ENCODE measurements at regions not wholly inside any gene's neighbourhood (a gene's known extent, or its start where the extent isn't known, plus 50 kb on each side); places are given as distances from the start of the nearest gene placed in this dataset.

DNA sequence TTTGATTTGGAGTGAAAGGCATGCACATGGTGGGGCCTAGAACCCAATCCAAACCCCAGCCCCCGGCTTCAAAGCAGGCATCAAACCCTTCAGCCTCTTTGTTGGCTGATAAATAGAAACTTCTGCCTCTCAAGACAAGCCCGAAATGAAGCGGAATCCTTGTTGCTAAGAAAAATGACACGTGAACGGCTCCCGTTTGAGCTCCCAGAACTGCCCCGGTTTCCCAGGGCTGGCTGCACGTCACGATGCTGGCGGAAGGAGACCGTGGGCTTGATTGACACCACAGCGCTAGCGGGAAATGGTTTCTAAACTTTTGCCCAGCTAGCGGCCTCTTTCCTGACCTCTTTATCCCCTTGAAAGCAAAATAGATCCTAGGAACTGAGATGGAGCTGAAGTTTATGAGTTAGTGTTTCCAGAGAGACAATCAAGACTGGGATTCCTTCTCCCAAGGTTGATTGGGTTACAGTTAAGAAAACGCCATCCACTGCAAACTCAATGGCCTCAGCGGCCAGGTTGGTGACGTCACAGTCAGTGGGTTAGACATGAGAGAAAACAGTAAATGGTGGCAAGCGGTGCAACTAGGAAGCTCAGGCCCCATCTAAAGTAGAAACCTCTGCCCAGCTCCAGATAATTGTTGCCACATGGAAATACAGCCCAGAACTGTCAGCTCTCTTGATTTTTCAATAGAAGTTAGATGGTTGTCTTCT, 117.0 kb downstream of the ANKRD60 start:
- DNase-seq (ENCODE audit: low read depth in 2 of 2) = no peak

DNA sequence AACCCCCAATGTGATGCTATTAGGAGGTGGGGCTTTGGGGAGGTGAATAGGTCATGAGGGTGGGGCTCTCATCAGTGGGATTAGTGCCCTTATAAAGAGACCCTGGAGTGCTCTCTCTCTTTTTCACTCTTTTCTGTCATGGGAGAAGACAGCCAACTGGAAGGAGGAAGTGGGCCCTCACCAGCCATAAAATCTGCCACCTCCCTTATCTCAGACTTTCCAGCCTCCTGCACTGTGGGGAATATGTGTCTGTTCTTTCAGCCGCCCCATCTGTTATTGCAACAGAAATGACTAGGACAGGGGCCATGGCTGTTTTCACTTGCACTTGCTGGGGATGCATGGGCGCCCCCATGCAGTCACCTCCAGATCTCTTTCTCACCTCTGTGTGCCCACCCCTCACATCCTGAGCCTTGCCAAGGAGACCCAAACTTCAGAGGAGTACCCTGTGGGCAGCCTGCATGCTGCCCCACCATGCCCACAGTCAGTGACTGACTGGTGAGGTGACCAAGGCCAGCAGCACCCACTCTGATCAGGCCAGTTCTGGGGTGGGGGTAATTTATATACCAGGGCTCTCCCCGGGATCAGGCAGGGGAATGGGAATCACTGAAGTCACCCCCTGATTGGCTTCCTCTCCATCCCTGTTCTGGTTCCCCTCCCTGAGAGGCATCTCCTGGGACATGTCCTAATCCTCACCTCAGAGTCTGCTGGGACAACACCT, 118.4 kb downstream of the ANKRD60 start:
- DNase-seq (ENCODE audit: low read depth in 2 of 2) = no peak

DNA sequence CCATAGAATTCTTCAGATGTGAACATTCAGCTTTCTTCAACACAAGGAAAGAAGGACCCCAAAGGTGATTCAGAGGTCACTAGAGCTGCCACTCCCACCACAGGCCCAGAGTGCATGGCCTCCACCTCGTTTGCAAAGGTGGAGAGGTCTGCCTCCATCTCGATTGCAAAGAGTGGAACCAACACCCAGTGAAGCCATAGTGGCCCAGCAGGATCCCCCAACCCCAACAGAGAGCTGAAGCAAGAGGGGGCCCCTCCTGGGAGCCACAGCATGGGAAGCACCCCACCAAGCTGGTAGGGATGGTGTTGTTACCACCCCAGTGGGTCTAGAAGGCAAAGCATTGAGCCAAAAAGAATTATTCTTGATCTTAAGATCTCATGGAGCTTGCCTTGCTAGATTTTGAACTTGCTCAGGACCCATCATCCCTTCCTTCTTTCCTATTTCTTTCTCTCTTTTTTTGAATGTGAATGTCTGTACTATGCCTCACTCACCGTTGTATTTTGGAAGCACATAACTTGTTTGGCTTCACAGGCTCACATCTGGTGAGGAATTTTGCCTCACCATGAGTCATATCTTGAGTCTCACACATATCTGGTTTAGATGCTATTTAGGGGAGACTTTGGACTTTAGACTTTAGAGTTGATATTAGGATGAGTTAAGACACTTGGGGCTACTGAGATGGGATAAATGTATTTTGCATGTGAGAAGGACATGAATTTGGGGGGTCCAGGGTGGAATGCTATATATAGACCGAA, 119.2 kb downstream of the ANKRD60 start:
- no peak for DNase-seq (ENCODE audit: low read depth in 2 of 2)

DNA sequence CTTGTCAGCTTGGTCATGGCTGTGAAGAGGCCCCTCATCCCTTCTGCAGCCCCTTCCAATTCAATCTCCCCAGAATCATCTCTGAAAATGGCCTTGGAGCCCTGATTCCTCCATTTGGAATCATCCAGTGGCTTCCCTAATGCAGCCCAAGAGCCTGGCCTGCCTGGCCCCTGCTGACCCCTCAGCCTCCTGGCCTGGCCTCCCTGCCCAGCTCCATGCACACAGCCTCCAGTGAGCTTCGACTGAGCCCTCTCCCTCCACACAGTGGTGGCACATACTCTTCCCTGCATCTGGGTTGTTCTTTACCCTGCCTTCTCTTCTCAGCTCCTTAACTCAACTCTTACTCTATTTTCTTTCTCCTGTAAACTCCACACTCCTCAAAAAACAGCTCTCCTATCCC, 120.9 kb downstream of the ANKRD60 start:
- DNase-seq (ENCODE audit: low read depth in 2 of 2) = no peak

DNA sequence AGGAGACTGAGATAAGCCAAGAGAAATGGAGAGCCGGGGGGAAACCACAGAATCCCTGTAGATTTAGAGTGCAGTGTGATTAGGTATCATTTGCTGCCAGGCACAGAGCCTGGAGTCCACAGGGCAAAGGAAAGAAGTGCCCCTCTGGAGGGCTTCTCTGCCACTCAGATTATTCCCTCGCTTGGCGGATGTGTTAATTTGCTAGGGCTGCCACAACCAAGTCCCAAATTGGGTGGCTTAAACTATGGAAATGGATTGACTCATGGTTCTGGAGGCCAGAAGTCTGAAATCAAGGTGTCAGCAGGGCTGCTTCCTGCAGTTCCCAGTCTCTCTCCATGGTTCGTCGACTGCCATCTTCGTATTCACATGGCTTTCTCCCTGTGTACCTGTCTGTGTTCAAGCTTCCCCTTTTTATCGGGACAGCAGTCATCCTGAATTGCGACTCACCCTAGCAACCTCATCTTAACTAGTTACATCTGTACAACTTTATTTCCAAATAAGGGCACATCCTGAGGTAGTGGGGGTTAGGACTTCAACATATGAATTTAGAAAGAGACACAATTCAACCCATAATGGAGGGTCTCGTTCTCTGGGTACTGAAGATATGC, 122.2 kb downstream of the ANKRD60 start:
- no peak for DNase-seq (ENCODE audit: low read depth in 2 of 2)

DNA sequence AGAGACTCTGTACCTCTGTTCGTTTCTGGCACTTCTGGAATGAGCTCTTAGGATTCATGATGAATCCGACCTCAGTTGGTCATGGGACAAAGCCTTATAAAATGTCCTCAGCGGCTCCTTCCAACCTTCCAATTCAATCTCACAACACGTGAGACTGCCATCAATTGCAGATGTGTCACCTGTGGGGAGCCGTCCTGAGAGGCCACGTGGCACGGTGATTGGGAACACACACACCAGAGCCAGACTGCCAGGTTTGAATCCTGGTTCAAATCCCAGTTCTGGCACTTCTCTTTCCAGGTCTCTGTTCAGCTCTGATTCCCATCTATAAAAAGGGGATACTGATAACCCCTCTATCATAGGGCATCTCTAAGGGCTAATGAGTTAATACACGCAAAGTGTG, 124.5 kb downstream of the ANKRD60 start:
- no peak for DNase-seq (ENCODE audit: low read depth in 2 of 2)

DNA sequence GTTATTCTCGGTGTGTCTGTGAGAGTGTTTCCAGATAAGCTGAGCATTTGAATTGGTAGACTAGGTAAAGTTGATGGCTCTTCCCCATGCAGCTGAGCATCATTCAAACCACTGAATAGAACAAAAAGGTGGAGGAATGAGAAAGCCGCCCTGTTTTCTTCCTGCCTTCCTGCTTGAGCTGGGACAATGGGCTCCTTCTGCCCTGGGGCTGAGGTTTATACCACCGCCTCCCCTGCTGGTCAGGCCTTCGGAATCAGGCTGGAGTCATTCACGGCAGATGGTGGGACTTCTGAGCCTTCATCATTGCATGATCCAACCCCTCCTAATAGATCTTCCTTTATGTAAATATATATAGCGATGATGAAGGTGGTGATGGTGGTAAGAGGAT, 124.9 kb downstream of the ANKRD60 start:
- no peak for DNase-seq (ENCODE audit: low read depth in 2 of 2)

DNA sequence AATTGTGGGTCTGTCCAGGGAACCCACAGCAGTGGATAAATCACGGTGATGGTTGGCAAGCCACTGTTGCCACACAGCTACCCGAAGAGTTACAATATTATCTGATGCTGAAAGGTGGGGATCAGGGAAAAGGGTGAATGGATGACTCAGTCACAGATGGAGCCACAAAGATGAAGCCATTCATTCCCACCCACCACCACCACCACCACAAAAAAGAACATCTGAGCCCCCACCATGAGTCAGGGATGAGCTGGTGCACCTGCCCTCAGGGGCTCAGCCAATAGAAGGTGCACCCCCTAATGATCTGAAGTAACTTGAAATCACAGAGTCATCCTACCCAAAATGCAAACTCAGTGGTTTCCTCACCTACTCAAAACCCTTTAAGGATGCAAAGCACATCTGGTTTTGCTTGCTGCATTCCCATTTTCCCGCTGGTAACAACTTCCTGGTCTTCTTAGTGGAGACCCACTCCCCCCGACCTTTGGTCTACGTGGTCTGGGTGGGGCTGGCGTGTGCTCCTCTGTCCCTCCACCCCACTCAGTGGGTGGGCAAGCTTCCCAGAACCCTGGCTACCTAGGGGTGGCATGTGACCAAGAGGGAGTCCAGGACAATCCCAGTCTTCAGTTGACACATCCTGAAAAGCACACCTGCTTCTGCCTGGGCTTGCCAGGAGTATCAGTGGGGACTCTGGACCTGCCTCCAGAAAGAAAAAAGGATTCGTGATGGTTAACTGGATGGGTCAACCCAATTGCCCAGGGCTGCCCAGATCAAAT, 125.5 kb downstream of the ANKRD60 start:
- DNase-seq (ENCODE audit: low read depth in 2 of 2) = no peak

DNA sequence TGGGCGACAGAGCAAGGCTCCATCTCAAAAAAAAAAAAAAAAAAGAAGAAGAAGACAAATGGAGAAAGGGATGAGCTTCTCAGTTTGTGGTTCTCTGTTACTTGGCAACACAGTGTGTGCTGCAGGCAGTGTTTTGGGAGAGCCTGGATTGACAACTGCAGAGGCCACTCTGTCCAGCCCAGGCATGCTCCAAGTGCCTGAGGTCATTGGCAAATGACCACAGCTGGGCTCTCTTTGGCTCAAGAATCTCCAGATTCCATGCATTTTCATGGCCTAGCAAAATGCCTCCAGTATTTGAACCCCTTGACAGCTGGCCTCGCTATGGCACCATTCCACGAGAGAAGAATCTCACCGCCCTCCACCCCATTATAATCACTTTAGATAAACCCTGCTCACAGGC, 126.2 kb downstream of the ANKRD60 start:
- no peak for DNase-seq (ENCODE audit: low read depth in 2 of 2)

DNA sequence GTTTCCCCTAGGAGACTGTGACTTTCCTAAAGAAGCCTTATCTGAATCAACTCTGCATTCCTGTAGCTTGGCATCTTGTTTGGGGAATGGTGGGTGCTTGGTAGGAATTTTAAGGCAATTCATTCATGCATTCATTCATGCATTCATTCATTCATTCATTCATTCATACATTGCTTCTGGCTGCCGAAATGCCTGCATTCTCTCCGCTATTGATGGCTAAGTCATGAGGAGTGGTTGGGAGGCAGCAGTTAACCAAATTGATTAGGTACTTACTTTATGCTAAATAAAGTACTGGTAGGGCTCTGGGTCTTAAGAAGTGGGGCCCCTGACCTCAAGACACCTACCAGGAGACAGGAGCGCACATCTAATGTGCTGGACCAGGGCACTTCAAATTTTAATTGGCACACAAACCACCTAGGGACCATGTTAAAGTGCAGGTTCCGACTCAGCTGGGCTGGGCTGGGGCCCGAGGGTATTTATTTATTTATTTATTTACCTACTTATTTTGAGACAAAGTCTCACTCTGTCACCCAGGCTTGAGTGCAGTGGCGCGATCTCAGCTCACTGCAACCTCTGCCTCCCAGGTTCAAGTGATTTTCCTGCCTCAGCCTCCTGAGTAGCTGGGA, 127.6 kb downstream of the ANKRD60 start:
- DNase-seq (ENCODE audit: low read depth in 2 of 2) = no peak

DNA sequence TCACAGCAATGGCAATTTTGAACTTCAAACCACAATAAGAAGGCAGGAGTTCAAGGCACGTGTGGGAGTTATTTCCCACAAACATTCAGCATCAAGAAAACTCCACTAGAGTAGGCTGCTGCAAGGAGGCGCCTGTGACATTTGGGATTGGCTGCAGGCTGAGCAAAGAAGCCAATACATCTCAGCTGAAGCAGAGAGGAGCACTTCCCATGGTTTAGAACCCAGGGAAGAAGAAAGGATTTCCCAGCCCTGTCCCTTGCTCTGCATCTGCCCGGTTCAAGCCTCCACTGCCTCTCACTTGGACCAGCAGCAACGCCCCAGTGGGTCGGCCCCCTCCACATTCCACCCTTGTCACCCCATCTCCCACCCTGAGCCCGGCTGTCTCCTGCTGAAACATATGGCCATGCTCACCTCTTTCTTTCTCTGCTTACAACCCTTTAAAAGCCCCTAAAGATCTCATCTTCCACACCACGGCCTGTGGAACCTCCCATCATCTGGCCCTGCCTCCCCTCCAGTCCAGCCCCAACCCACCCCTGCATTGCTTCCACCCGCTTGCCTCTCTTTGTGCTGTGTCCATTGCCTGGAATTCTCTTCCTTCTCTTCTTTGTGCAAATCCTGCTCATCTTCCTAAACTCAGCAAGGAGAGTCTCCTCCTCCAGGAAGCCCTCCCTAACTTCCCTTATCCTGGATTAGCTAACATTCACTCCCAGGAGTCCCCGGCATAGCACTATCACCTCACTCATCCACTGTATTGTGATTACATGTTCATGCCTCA, 128.3 kb downstream of the ANKRD60 start:
- DNase-seq (ENCODE audit: low read depth in 2 of 2) = no peak

DNA sequence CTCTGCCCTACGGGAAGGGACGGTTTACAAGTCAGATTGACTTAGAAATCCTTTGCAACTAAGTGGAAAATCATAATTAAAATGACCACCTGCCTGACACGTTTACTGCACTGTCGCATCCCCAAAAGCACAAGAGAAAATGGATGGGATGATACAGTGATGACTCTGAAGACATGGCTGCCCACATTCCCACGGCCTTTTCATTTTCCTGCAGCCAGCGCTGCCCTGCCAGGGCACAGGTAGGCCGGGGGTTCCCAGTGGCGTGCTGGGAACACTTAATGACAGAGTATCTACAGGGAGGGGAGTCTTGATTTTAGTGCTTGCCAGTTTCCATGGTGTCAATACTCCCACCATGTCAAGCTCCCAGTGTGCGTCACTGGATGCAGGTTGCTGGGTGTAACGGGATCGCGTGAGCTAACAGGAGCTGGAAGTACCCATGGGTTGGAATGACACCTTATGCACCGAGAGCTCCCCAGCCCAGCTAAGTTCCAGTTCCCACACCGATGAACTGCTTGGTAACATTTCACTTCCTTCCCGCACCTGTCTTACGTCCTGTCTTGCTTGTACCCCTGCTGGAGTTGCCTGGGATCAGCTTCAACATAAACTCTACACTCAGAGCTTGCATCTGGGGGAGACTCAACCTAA, 129.0 kb downstream of the ANKRD60 start:
- DNase-seq (ENCODE audit: low read depth in 2 of 2) = no peak

DNA sequence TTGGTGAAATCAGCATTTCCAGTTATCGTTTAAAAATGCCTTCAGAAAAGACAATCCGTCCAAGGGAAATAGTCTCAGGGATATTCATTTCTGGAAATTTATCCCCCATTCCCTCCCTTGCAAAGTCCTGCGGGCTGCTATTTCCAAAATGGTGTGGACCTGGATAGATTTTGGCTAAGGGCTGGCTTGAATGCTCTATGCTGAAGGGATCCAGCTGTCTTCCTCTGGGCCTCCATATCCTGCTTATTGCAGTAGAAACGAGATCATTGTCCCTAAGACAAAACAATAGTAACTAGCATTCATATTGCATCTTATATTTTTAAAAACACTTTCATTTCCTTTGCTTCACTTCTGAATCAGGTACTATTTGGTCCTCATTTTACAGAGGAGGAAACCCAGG, 129.9 kb downstream of the ANKRD60 start:
- no peak for DNase-seq (ENCODE audit: low read depth in 2 of 2)

DNA sequence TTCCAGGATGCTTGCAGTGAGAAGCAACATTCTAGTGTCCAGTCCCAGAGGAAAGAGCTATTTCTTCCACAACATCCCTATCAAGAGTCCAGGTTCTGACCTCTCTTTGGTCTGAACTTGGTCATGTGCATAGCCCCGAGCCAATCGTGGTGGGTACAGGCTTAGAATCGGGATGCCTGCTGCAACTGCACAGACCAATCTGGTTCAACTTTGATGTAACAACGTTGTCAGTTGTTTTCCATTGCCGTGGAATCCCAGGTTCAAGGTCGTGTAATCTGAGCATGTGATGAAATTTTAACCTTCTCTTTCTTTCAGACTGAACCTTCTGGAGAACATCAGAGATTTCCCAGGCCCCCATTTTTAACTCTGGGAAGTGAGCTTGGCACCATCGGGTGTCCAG, 130.5 kb downstream of the ANKRD60 start:
- no peak for DNase-seq (ENCODE audit: low read depth in 2 of 2)

DNA sequence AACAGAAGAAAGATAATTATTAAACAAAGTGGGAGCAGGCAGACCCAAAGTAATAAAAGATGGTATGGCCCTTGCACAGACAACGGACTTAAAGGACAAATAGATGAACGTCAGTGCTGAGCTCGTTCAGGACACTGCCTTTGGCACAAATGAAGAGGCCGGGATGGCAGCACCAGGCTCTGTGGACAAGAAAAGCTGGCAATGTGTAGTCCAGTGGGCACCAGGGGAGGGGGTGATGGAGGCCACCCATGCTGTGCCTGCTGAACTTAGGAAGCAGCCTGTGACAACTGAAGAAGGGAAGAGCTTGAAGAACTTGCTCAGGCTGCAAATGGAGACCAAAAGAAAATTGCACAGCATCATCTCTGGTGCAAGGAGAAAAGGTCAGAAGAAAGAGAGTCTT, 131.0 kb downstream of the ANKRD60 start:
- no peak for DNase-seq (ENCODE audit: low read depth in 2 of 2)

DNA sequence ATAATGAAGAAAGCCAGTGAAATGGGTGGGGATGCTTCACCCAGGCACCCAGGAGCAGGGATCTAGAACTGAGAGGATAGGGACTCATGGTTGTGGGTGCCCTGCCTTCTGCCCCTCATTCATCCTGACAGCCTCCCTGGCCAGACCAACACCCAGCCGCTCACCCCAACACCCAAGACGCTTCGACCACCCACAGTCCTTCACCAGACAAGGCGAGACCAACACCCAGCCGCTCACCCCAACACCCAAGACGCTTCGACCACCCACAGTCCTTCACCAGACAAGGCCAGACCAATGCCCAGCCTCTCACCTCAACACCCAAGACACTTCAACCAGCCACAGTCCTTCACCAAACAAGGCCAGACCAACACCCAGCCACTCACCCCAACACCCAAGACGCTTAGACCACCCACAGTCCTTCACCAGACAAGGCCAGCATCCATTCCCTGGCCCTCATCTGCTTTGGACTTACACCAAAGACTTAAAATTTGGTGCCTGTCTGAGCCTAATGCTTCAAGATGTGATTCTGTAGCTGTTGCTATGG, 131.5 kb downstream of the ANKRD60 start:
- DNase-seq (ENCODE audit: low read depth in 2 of 2) = no peak

DNA sequence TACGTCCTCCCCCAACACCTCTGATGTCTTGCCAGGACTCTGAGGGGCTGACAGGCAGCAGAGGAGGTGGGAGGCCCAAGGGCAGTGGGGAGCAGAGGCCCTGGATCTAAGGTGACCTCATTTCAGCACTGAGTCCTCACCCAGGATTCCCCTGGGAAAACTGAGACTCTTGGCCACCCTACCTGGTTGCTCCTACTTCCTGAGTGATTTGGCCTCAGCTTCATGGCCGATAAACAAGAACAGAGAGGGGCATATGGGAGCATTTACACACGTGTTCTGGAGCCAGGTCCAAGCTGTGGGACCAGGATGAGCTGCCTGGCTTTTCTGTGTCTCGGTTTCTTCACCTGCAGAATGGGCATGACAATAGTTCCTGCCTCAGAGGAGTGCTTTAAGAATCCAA, 133.8 kb downstream of the ANKRD60 start:
- DNase-seq (ENCODE audit: low read depth in 2 of 2) = no peak

DNA sequence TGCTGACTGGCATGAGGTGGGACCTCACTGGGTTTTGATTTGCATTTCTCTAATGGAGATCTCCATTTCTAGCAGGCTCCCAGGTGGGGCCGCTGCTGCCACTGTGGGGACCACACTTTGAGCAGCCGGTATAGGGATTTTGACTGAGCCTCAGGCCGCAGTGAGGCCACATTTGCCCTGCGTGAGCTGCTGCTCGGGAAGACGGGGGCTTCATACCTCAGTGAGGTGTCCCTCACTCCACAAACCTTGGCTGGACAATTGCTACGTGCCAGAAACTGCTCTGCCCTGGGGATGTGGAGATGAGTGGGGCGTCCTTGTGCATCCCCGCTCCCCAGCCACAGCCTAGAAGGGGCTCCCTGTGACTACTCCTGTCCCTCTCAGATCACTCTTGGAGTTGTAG, 134.3 kb downstream of the ANKRD60 start:
- no peak for DNase-seq (ENCODE audit: low read depth in 2 of 2)

DNA sequence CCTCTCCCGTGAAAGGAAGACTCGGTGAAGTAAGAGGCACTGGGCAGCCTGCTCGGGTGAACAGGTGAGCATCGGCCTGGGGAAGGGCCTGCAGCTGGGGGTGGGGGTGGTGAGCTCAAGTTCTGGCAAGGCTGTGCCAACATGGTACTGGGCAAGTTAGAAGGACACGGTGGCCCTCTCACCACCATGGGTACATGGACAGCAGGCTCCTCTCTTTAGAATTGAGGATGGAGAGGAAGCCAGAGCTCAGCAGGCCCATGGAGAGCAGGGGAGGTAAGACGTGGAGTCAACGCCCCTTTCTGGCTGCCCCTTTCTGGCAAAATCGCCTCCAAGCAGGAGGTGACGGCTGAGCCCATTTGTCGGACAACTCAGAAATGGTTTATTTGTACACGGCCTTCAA, 135.6 kb downstream of the ANKRD60 start:
- DNase-seq (ENCODE audit: low read depth in 2 of 2) = no peak

DNA sequence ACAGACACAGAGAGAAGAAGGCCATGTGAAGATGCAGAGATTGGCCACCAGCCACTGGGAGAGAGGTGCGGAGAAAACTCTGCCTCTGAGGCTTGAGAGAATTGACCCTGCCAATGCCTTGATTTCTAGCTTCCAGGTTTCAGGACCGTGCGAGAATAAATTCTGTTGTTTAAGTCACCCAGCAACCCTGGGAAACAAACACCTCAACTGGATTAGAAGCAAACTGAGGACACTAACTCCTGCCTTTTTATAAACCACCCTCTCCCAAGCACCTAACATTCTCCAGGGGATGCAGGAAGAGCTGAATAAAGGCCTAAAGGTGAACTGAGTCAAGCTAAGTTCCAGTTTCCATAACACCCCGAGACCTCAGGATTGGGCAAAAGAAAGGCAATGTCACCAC, 136.1 kb downstream of the ANKRD60 start:
- no peak for DNase-seq (ENCODE audit: low read depth in 2 of 2)

Measured in stimulated activated CD8-positive, alpha-beta memory T cell treated with anti-CD3 and anti-CD28 coated beads, Interleukin-7, amount 100 ng/mL, for 1 hour (primary cell).